Suppressor macrophage treated with lipopolysaccharide for 4 hours (primary cell): ENCODE measurements at regions not wholly inside any gene's neighbourhood (a gene's known extent, or its start where the extent isn't known, plus 50 kb on each side); places are given as distances from the start of the nearest gene placed in this dataset.

Experiments
- DNase-seq: peaks from one replicate; pipeline ENCODE4 v3.0.0-alpha.2; 2020

GRCh38 chr2:238600506-238601432, 174.0 kb downstream of the ASB1 start:
- no peak for DNase-seq

GRCh38 chr2:238601433-238602222, 174.9 kb downstream of the ASB1 start:
- no peak for DNase-seq

- DNase-seq = no peak
Measured at GRCh38 chr2:238602223-238602960, 175.7 kb downstream of the ASB1 start.

GRCh38 chr2:238603596-238603995, 176.9 kb downstream of the ASB1 start:
- no peak for DNase-seq

GRCh38 chr2:238606311-238606710, 179.6 kb downstream of the ASB1 start:
- DNase-seq = no peak

- no peak for DNase-seq
Measured at GRCh38 chr2:238613610-238614009, 186.9 kb downstream of the ASB1 start.

- no peak for DNase-seq
Measured at GRCh38 chr2:238614376-238614775, 187.6 kb downstream of the ASB1 start.

GRCh38 chr2:238615187-238615586, 188.5 kb downstream of the ASB1 start:
- no peak for DNase-seq

GRCh38 chr2:238616681-238617080, 190.0 kb downstream of the ASB1 start:
- DNase-seq = no peak

GRCh38 chr2:238618494-238619283, 192.0 kb downstream of the ASB1 start:
- peak; percentile 28 for DNase-seq

GRCh38 chr2:238627899-238628298, 201.2 kb downstream of the ASB1 start:
- no peak for DNase-seq

GRCh38 chr2:238629064-238629463, 202.3 kb downstream of the ASB1 start:
- DNase-seq = no peak

GRCh38 chr2:238631491-238632180, 204.9 kb downstream of the ASB1 start:
- no peak for DNase-seq

GRCh38 chr2:238632181-238633060, 205.7 kb downstream of the ASB1 start:
- DNase-seq = no peak

- no peak for DNase-seq
Measured at GRCh38 chr2:238633426-238634328, 206.9 kb downstream of the ASB1 start.

- no peak for DNase-seq
Measured at GRCh38 chr2:238634701-238635357, 208.1 kb downstream of the ASB1 start.

- no peak for DNase-seq
Measured at GRCh38 chr2:238635647-238636051, 208.9 kb downstream of the ASB1 start.

- DNase-seq = no peak
Measured at GRCh38 chr2:238636269-238637073, 209.7 kb downstream of the ASB1 start.
